ENCODE measurements at regions not wholly inside any gene's neighbourhood (a gene's known extent, or its start where the extent isn't known, plus 50 kb on each side); places are given as distances from the start of the nearest gene placed in this dataset.

GRCh38 chr11:43576320-43576802 is 104.2 kb upstream of the HSD17B12 start:
- Histone ChIP-seq H3K4me1 (ENCODE audit: control insufficient read depth, low read length) (peaks cover 26% of the 10 kb centered on the region), H3K9me2 (replicated peaks; ENCODE audit: control insufficient read depth, low read length) (no peaks in the 10 kb centered on the region), H3K27ac (ENCODE audit: low read depth, low read length) (no peak overlapping the region), H3K4me3 (ENCODE audit: low read length) (no peak overlapping the region), H3K4me2 (ENCODE audit: low read length) (no peak overlapping the region), H3K9me3 (ENCODE audit: control insufficient read depth, insufficient read depth, low read length) (no peaks in the 10 kb centered on the region), H3F3A (ENCODE audit: control insufficient read depth, insufficient read depth) (0 out of 2 replicates have a peak, but pooled peaks cover 2% of the 10 kb centered on the region), H3K27me3 (ENCODE audit: control insufficient read depth, low read length) (peaks cover 79% of the 10 kb centered on the region), H3K79me2 (ENCODE audit: control insufficient read depth, low read length) (no peaks in the 10 kb centered on the region), H3K36me3 (ENCODE audit: control insufficient read depth, low read length) (no peaks in the 10 kb centered on the region), H4K20me1 (ENCODE audit: control insufficient read depth, insufficient read depth, low read depth, low read length) (no peaks in the 10 kb centered on the region)
- TF ChIP-seq CTCF (IDR thresholded peaks at IDR 0.05; ENCODE audit: low read depth, low read length, poor library complexity, severe bottlenecking) = no peak
- no peak for TF ChIP-seq EZH2phosphoT487 (IDR thresholded peaks at IDR 0.05; ENCODE audit: borderline replicate concordance, low read length)

GRCh38 chr11:43576803-43577521 is 103.6 kb upstream of the HSD17B12 start:
- H3K79me2 ChIP-seq (ENCODE audit: control insufficient read depth, low read length) = no peaks in the 10 kb centered on the region
- H4K20me1 ChIP-seq (ENCODE audit: control insufficient read depth, insufficient read depth, low read depth, low read length) = no peaks in the 10 kb centered on the region
- H3K36me3 ChIP-seq (ENCODE audit: control insufficient read depth, low read length) = no peaks in the 10 kb centered on the region
- H3K4me2 ChIP-seq (ENCODE audit: low read length) = no peak overlapping the region
- no peaks in the 10 kb centered on the region for H3K9me3 ChIP-seq (ENCODE audit: control insufficient read depth, insufficient read depth, low read length)
- 0 out of 2 replicates have a peak, but pooled peaks cover 2% of the 10 kb centered on the region for H3F3A ChIP-seq (ENCODE audit: control insufficient read depth, insufficient read depth)
- peaks cover 31% of the 10 kb centered on the region for H3K4me1 ChIP-seq (ENCODE audit: control insufficient read depth, low read length)
- TF ChIP-seq EZH2phosphoT487 (IDR thresholded peaks at IDR 0.05; ENCODE audit: borderline replicate concordance, low read length) (no peak), CTCF (IDR thresholded peaks at IDR 0.05; ENCODE audit: low read depth, low read length, poor library complexity, severe bottlenecking) (peak; percentile 28)
- H3K4me3 ChIP-seq (ENCODE audit: low read length) = no peak overlapping the region
- no peak overlapping the region for H3K27ac ChIP-seq (ENCODE audit: low read depth, low read length)
- peaks cover 84% of the 10 kb centered on the region for H3K27me3 ChIP-seq (ENCODE audit: control insufficient read depth, low read length)
- no peaks in the 10 kb centered on the region for H3K9me2 ChIP-seq (replicated peaks; ENCODE audit: control insufficient read depth, low read length)

GRCh38 chr11:43577566-43578264 is 102.8 kb upstream of the HSD17B12 start:
- no peak for TF ChIP-seq CTCF (IDR thresholded peaks at IDR 0.05; ENCODE audit: low read depth, low read length, poor library complexity, severe bottlenecking)
- TF ChIP-seq EZH2phosphoT487 (IDR thresholded peaks at IDR 0.05; ENCODE audit: borderline replicate concordance, low read length) = no peak
- Histone ChIP-seq H4K20me1 (ENCODE audit: control insufficient read depth, insufficient read depth, low read depth, low read length) (no peaks in the 10 kb centered on the region), H3K4me1 (ENCODE audit: control insufficient read depth, low read length) (peaks cover 31% of the 10 kb centered on the region), H3K79me2 (ENCODE audit: control insufficient read depth, low read length) (no peaks in the 10 kb centered on the region), H3K4me3 (ENCODE audit: low read length) (no peak overlapping the region), H3K9me2 (replicated peaks; ENCODE audit: control insufficient read depth, low read length) (no peaks in the 10 kb centered on the region), H3K4me2 (ENCODE audit: low read length) (no peak overlapping the region), H3F3A (ENCODE audit: control insufficient read depth, insufficient read depth) (0 out of 2 replicates have a peak, but pooled peaks cover 2% of the 10 kb centered on the region), H3K27ac (ENCODE audit: low read depth, low read length) (no peak overlapping the region), H3K27me3 (ENCODE audit: control insufficient read depth, low read length) (peaks cover 84% of the 10 kb centered on the region), H3K36me3 (ENCODE audit: control insufficient read depth, low read length) (no peaks in the 10 kb centered on the region), H3K9me3 (ENCODE audit: control insufficient read depth, insufficient read depth, low read length) (no peaks in the 10 kb centered on the region)

Measured in DOHH2 (cell line).